Endodermal cell (in vitro differentiated cells): ENCODE measurements at regions not wholly inside any gene's neighbourhood (a gene's known extent, or its start where the extent isn't known, plus 50 kb on each side); places are given as distances from the start of the nearest gene placed in this dataset.
A peak's percentile ranks its signal among the peaks of the same experiment; 100 is the strongest.

Experiments
- DNase-seq: peaks from one replicate; pipeline ENCODE4 v3.0.0-alpha.2; 2017
- H3K27ac ChIP-seq: 2 replicates; pipeline ENCODE4 v1.5.1; 2013; ENCODE audit warnings: mild to moderate bottlenecking, low read depth, low read length, moderate library complexity
- H3K27me3 ChIP-seq: 2 replicates; pipeline ENCODE4 v1.6.1; 2013; ENCODE audit warnings: mild to moderate bottlenecking, low read length, moderate library complexity; ENCODE audit not compliant: insufficient read depth, control insufficient read depth, poor library complexity, severe bottlenecking
- H3K36me3 ChIP-seq: 2 replicates; pipeline ENCODE4 v1.7.0; 2013; ENCODE audit warnings: mild to moderate bottlenecking, low read length, moderate library complexity; ENCODE audit not compliant: control insufficient read depth, insufficient read depth
- H3K4me1 ChIP-seq: one replicate; pipeline ENCODE4 v1.7.0; 2013; ENCODE audit warnings: low read length; ENCODE audit not compliant: control insufficient read depth, insufficient read depth
- H3K4me3 ChIP-seq: 2 replicates; pipeline ENCODE4 v1.5.1; 2013; ENCODE audit warnings: mild to moderate bottlenecking, low read length, moderate library complexity
- H3K9ac ChIP-seq: 2 replicates; pipeline ENCODE4 v1.6.1; 2013; ENCODE audit warnings: mild to moderate bottlenecking, low read length, moderate library complexity; ENCODE audit not compliant: poor library complexity, severe bottlenecking; ENCODE audit errors: extremely low read depth
- H3K9me3 ChIP-seq: 2 replicates; pipeline ENCODE4 v1.6.1; 2013; ENCODE audit warnings: mild to moderate bottlenecking, low read length, moderate library complexity; ENCODE audit not compliant: control insufficient read depth
- H3K27ac Mint-ChIP-seq: 2 replicates; pipeline ENCODE4 v1.8.0; 2020; ENCODE audit warnings: mixed read lengths
- H3K27me3 Mint-ChIP-seq: 2 replicates; pipeline ENCODE4 v1.8.0; 2021; ENCODE audit warnings: mild to moderate bottlenecking, mixed read lengths; ENCODE audit not compliant: insufficient read depth
- H3K36me3 Mint-ChIP-seq: 2 replicates; pipeline ENCODE4 v1.8.0; 2020; ENCODE audit warnings: low read depth, mixed read lengths
- H3K4me1 Mint-ChIP-seq: 2 replicates; pipeline ENCODE4 v1.8.0; 2020; ENCODE audit warnings: mixed read lengths
- H3K4me3 Mint-ChIP-seq: 2 replicates; pipeline ENCODE4 v1.8.0; 2020; ENCODE audit warnings: mild to moderate bottlenecking, moderate library complexity, mixed read lengths
- H3K9me3 Mint-ChIP-seq: 2 replicates; pipeline ENCODE4 v1.8.0; 2020; ENCODE audit warnings: mild to moderate bottlenecking, mixed read lengths
- WGBS, 2 experiments: methylation state at CpG; one replicate each; pipeline versions ENCODE4 v1.1.5 to v1.1.7; 2013; ENCODE audit warnings: missing lambda C conversion rate in 2 of 2, mixed read lengths in 1 of 2; ENCODE audit not compliant: insufficient coverage in 1 of 2, insufficient read length in 1 of 2; 5-methylcytosine and 5-hydroxymethylcytosine counted together
- TF ChIP-seq, protein P1 (sequence below): fragments of 200-600 bp; sonication (generic); conservative IDR thresholded peaks from 2 replicates; pipeline ENCODE4 v1.5.0; 2021; ENCODE audit warnings: antibody characterized with exemption, mild to moderate bottlenecking

DNA sequence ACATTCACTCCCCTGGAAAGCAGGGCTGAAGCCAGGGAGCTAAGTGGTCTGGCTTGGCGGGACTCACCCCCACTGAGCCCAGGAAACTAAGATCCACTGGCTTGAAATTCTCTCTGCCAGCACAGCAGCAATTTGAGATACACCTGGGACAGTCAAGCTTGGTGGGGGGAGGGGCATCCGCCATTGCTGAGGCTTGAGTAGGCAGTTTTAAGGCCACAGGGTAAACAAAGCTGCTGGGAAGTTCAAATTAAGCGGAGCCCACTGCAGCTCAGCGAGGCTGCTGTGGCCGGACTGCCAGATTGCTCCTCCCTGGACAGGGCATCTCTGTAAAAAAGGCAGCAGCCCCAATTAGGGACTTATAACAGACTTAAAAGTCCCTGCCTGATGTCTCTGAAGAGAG is 108.2 kb upstream of the FAM13C start:
- WGBS, 2 experiments = 83 to 92% methylated on average over 5 of the region's 5 CpGs
- H3K4me3 Mint-ChIP-seq = no peak overlapping the region

DNA sequence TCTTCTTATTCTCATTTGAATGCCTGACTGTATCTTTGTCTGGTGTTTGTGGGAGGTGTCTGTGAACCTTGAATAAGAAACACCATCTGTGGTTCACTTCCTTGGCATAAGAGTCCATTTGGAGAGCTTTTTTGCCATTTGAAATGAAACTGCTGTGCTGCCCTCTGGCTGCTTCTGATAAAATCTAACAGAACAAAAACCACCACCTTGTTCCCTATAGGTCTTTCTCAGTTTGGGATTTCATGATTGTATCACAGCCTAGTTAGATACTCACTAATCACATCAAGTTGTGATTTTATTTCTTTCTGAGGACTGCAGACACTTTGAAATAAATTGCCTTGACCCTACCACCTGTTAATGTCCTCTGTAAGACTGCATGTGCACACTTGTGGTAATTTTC is 102.7 kb upstream of the FAM13C start:
- Histone ChIP-seq H3K9me3 (peaks cover 5% of the 10 kb centered on the region), H3K27me3 (no peaks in the 10 kb centered on the region), H3K9ac (no peak overlapping the region), H3K36me3 (no peaks in the 10 kb centered on the region), H3K27ac (no peak overlapping the region), H3K4me3 (no peak overlapping the region), H3K4me1 (no peaks in the 10 kb centered on the region)
- H3K4me1 Mint-ChIP-seq = no peaks in the 10 kb centered on the region
- no peak overlapping the region for H3K4me3 Mint-ChIP-seq
- no peaks in the 10 kb centered on the region for H3K36me3 Mint-ChIP-seq
- H3K9me3 Mint-ChIP-seq = peaks cover 12% of the 10 kb centered on the region
- DNase-seq = no peak
- TF ChIP-seq, protein P1, sequence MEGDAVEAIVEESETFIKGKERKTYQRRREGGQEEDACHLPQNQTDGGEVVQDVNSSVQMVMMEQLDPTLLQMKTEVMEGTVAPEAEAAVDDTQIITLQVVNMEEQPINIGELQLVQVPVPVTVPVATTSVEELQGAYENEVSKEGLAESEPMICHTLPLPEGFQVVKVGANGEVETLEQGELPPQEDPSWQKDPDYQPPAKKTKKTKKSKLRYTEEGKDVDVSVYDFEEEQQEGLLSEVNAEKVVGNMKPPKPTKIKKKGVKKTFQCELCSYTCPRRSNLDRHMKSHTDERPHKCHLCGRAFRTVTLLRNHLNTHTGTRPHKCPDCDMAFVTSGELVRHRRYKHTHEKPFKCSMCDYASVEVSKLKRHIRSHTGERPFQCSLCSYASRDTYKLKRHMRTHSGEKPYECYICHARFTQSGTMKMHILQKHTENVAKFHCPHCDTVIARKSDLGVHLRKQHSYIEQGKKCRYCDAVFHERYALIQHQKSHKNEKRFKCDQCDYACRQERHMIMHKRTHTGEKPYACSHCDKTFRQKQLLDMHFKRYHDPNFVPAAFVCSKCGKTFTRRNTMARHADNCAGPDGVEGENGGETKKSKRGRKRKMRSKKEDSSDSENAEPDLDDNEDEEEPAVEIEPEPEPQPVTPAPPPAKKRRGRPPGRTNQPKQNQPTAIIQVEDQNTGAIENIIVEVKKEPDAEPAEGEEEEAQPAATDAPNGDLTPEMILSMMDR = peak; percentile 68
- no peak overlapping the region for H3K27ac Mint-ChIP-seq
- H3K27me3 Mint-ChIP-seq = no peaks in the 10 kb centered on the region

More for the DNA sequence above, 108.2 kb upstream of the FAM13C start:
- DNase-seq = peak; percentile 60
- Histone ChIP-seq H3K9ac (no peak overlapping the region), H3K27ac (no peak overlapping the region), H3K9me3 (peaks cover 5% of the 10 kb centered on the region), H3K27me3 (no peaks in the 10 kb centered on the region), H3K36me3 (no peaks in the 10 kb centered on the region), H3K4me3 (peak overlapping the region; percentile 3), H3K4me1 (no peaks in the 10 kb centered on the region)
- Mint-ChIP-seq H3K9me3 (peaks cover 19% of the 10 kb centered on the region), H3K4me1 (no peaks in the 10 kb centered on the region), H3K27ac (no peak overlapping the region), H3K27me3 (no peaks in the 10 kb centered on the region), H3K36me3 (no peaks in the 10 kb centered on the region)
- TF ChIP-seq, protein P1 = no peak

DNA sequence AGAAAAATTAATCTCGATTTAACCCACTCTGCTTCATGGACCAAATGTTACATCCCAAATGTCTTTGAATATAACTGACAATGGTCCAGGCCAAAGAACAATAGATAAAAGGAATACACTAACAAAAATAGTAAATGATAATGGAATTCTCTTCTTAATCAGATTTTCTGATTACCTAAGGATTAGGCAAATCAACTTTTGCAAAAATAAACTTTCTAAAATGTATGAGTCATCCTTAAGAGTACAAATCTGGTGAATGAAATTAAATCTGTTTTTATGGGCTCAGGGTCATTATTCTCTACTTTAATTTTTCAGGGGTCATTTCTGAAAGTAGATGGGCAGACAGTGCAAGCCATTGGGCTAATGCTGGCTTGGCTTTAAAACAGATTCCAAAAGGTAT is 102.1 kb upstream of the FAM13C start:
- DNase-seq = no peak
- Histone ChIP-seq H3K27ac (no peak overlapping the region), H3K4me1 (no peaks in the 10 kb centered on the region), H3K27me3 (no peaks in the 10 kb centered on the region), H3K9me3 (peaks cover 2% of the 10 kb centered on the region), H3K4me3 (no peak overlapping the region), H3K36me3 (no peaks in the 10 kb centered on the region), H3K9ac (no peak overlapping the region)
- Mint-ChIP-seq H3K27ac (no peak overlapping the region), H3K27me3 (no peaks in the 10 kb centered on the region), H3K36me3 (no peaks in the 10 kb centered on the region), H3K4me3 (no peak overlapping the region), H3K9me3 (peaks cover 6% of the 10 kb centered on the region), H3K4me1 (no peaks in the 10 kb centered on the region)
- TF ChIP-seq, protein P1 = no peak
- WGBS, 2 experiments = 100% methylated on average over 1 of the region's 1 CpG; no CpG with 5 or more reads in 1 of the 2 experiments
